NOMO-1 treated with DMSO at 0.1 percent for 48 hours (cell line): ENCODE measurements at regions not wholly inside any gene's neighbourhood (a gene's known extent, or its start where the extent isn't known, plus 50 kb on each side); places are given as distances from the start of the nearest gene placed in this dataset.
A peak's percentile ranks its signal among the peaks of the same experiment; 100 is the strongest.

Experiments
- DNase-seq: peaks from one replicate; lab custom pipeline; 2025; ENCODE audit not compliant: unreplicated experiment; lab: John Stamatoyannopoulos, UW

- DNase-seq: no peak
Measured at GRCh38 chr7:155984609-155985405, 172.5 kb upstream of the SHH start.

- DNase-seq: no peak
Measured at GRCh38 chr7:155984028-155984580, 171.8 kb upstream of the SHH start.

GRCh38 chr7:155983176-155983815 lies 171.0 kb upstream of the SHH start:
- DNase-seq: no peak

GRCh38 chr7:155981703-155982102 lies 169.4 kb upstream of the SHH start:
- no peak for DNase-seq

GRCh38 chr7:155980841-155981240 lies 168.6 kb upstream of the SHH start:
- no peak for DNase-seq

- DNase-seq: no peak
Measured at GRCh38 chr7:155979994-155980393, 167.7 kb upstream of the SHH start.

GRCh38 chr7:155979566-155979965 lies 167.3 kb upstream of the SHH start:
- no peak for DNase-seq

- DNase-seq: no peak
Measured at GRCh38 chr7:155975490-155975889, 163.2 kb upstream of the SHH start.

GRCh38 chr7:155974186-155974897 lies 162.1 kb upstream of the SHH start:
- DNase-seq: no peak

GRCh38 chr7:155973451-155973997 lies 161.3 kb upstream of the SHH start:
- DNase-seq: no peak

GRCh38 chr7:155972651-155973390 lies 160.6 kb upstream of the SHH start:
- no peak for DNase-seq

- DNase-seq: no peak
Measured at GRCh38 chr7:155972247-155972646, 160.0 kb upstream of the SHH start.

- peak; percentile 0 for DNase-seq
Measured at GRCh38 chr7:155971180-155971770, 159.0 kb upstream of the SHH start.

GRCh38 chr7:155969192-155969929 lies 157.1 kb upstream of the SHH start:
- DNase-seq: no peak

- no peak for DNase-seq
Measured at GRCh38 chr7:155965010-155965409, 152.7 kb upstream of the SHH start.

GRCh38 chr7:155964543-155964942 lies 152.3 kb upstream of the SHH start:
- no peak for DNase-seq

- no peak for DNase-seq
Measured at GRCh38 chr7:155963771-155964195, 151.5 kb upstream of the SHH start.

GRCh38 chr7:155963356-155963755 lies 151.1 kb upstream of the SHH start:
- no peak for DNase-seq

GRCh38 chr7:155962968-155963300 lies 150.7 kb upstream of the SHH start:
- DNase-seq: no peak
